DOHH2 (cell line): ENCODE measurements at regions not wholly inside any gene's neighbourhood (a gene's known extent, or its start where the extent isn't known, plus 50 kb on each side); places are given as distances from the start of the nearest gene placed in this dataset.

ENCODE experiments used
- H3F3A ChIP-seq: fragments of 200-600 bp; sonication (generic), shearing (Covaris generic); 2 replicates; pipeline ENCODE4 v1.6.0; 2016; ENCODE audit warnings: antibody characterized with exemption, mild to moderate bottlenecking; ENCODE audit not compliant: control insufficient read depth, insufficient read depth
- H3K27ac ChIP-seq: fragments of 200-600 bp; sonication (generic); 2 replicates; pipeline ENCODE4 v1.5.1; 2014; ENCODE audit warnings: low read depth, mild to moderate bottlenecking, low read length, moderate library complexity
- H3K27me3 ChIP-seq: fragments of 200-600 bp; sonication (generic); 2 replicates; pipeline ENCODE4 v1.6.1; 2014; ENCODE audit warnings: mild to moderate bottlenecking, low read length, mixed read lengths; ENCODE audit not compliant: control insufficient read depth
- H3K36me3 ChIP-seq: fragments of 200-600 bp; sonication (generic); 2 replicates; pipeline ENCODE4 v1.6.1; 2014; ENCODE audit warnings: mild to moderate bottlenecking, low read length, moderate library complexity, mixed read lengths; ENCODE audit not compliant: control insufficient read depth
- H3K4me1 ChIP-seq: fragments of 200-600 bp; sonication (generic); 2 replicates; pipeline ENCODE4 v1.6.1; 2014; ENCODE audit warnings: mild to moderate bottlenecking, low read length, mixed read lengths; ENCODE audit not compliant: control insufficient read depth
- H3K4me2 ChIP-seq: fragments of 200-600 bp; sonication (generic); 2 replicates; pipeline ENCODE4 v1.6.0; 2014; ENCODE audit warnings: mild to moderate bottlenecking, low read length, moderate library complexity
- H3K4me3 ChIP-seq: fragments of 200-600 bp; sonication (generic); 2 replicates; pipeline ENCODE4 v1.5.1; 2014; ENCODE audit warnings: mild to moderate bottlenecking, low read length, mixed read lengths
- H3K79me2 ChIP-seq: fragments of 200-600 bp; sonication (generic); 2 replicates; pipeline ENCODE4 v1.6.1; 2014; ENCODE audit warnings: mild to moderate bottlenecking, low read length, mixed read lengths; ENCODE audit not compliant: control insufficient read depth
- H3K9me2 ChIP-seq: fragments of 200-600 bp; sonication (generic); replicated peaks from 2 replicates; pipeline ENCODE4 v1.6.1; 2014; ENCODE audit warnings: mild to moderate bottlenecking, low read length, mixed read lengths; ENCODE audit not compliant: control insufficient read depth
- H3K9me3 ChIP-seq: fragments of 200-600 bp; sonication (generic); 2 replicates; pipeline ENCODE4 v1.6.1; 2014; ENCODE audit warnings: antibody characterized with exemption, low read length, mixed read lengths; ENCODE audit not compliant: control insufficient read depth, insufficient read depth
- H4K20me1 ChIP-seq: fragments of 200-600 bp; sonication (generic); 2 replicates; pipeline ENCODE4 v1.6.0; 2014; ENCODE audit warnings: low read depth, mild to moderate bottlenecking, antibody characterized with exemption, low read length, moderate library complexity; ENCODE audit not compliant: control insufficient read depth, insufficient read depth
- CTCF ChIP-seq: fragments of 200-600 bp; sonication (generic); IDR thresholded peaks from one replicate; pipeline ENCODE4 v1.5.1; 2014; ENCODE audit warnings: antibody characterized with exemption, mild to moderate bottlenecking, low read depth, low read length; ENCODE audit not compliant: poor library complexity, severe bottlenecking
- EZH2phosphoT487 ChIP-seq: fragments of 200-600 bp; sonication (generic); IDR thresholded peaks from 2 replicates; pipeline ENCODE4 v1.6.1; 2017; ENCODE audit warnings: borderline replicate concordance, mild to moderate bottlenecking, antibody characterized with exemption, low read length, moderate library complexity, mixed read lengths

- Histone ChIP-seq H4K20me1 (no peaks in the 10 kb centered on the region), H3K79me2 (no peaks in the 10 kb centered on the region), H3K36me3 (no peaks in the 10 kb centered on the region), H3K4me2 (no peak overlapping the region), H3K9me2 (no peaks in the 10 kb centered on the region), H3K4me1 (no peaks in the 10 kb centered on the region), H3K4me3 (no peak overlapping the region), H3K27ac (no peak overlapping the region), H3K27me3 (no peaks in the 10 kb centered on the region), H3F3A (no peaks in the 10 kb centered on the region), H3K9me3 (no peaks in the 10 kb centered on the region)
- TF ChIP-seq CTCF (no peak), EZH2phosphoT487 (no peak)
These were observed 138.6 kb upstream of the UFM1 start for GRCh38 chr13:38210928-38211596.

- H3K79me2 ChIP-seq = no peaks in the 10 kb centered on the region
- H3K9me3 ChIP-seq = no peaks in the 10 kb centered on the region
- no peaks in the 10 kb centered on the region for H3K4me1 ChIP-seq
- H3K27ac ChIP-seq = no peak overlapping the region
- H3K4me2 ChIP-seq = no peak overlapping the region
- TF ChIP-seq EZH2phosphoT487 (no peak), CTCF (no peak)
- no peaks in the 10 kb centered on the region for H3K27me3 ChIP-seq
- H3K36me3 ChIP-seq = no peaks in the 10 kb centered on the region
- no peak overlapping the region for H3K4me3 ChIP-seq
- H3K9me2 ChIP-seq = no peaks in the 10 kb centered on the region
- H4K20me1 ChIP-seq = no peaks in the 10 kb centered on the region
- H3F3A ChIP-seq = no peaks in the 10 kb centered on the region
These were observed 145.1 kb upstream of the UFM1 start for GRCh38 chr13:38204556-38204955.

- Histone ChIP-seq H3K9me2 (no peaks in the 10 kb centered on the region), H3K36me3 (no peaks in the 10 kb centered on the region)
These were observed 146.9 kb upstream of the UFM1 start for GRCh38 chr13:38202740-38203139.

More at GRCh38 chr13:38202740-38203139, 146.9 kb upstream of the UFM1 start:
- no peaks in the 10 kb centered on the region for H3K4me1 ChIP-seq
- TF ChIP-seq EZH2phosphoT487 = no peak
- no peak for TF ChIP-seq CTCF
- no peak overlapping the region for H3K4me3 ChIP-seq
- no peaks in the 10 kb centered on the region for H4K20me1 ChIP-seq
- H3F3A ChIP-seq = no peaks in the 10 kb centered on the region
- no peaks in the 10 kb centered on the region for H3K27me3 ChIP-seq
- no peak overlapping the region for H3K27ac ChIP-seq
- no peaks in the 10 kb centered on the region for H3K79me2 ChIP-seq
- H3K4me2 ChIP-seq = no peak overlapping the region
- no peaks in the 10 kb centered on the region for H3K9me3 ChIP-seq
